Right renal cortex interstitium (tissue), 3 donors: ENCODE measurements at regions not wholly inside any gene's neighbourhood (a gene's known extent, or its start where the extent isn't known, plus 50 kb on each side); places are given as distances from the start of the nearest gene placed in this dataset.
"Not testable (repeated sequence)": the region's sequence is repeated elsewhere in the genome, so short reads cannot be mapped to it uniquely, and the experiment has no call there.

Experiments
- DNase-seq, 3 donors: peaks; one replicate each; pipeline ENCODE4 v3.0.0-alpha.2; 2013; ENCODE audit warnings: low read depth in 3 of 3, low spot score in 2 of 3

GRCh38 chr4:54993473-54994026 is 131.8 kb downstream of the KDR start:
- not testable (repeated sequence) for DNase-seq

DNA sequence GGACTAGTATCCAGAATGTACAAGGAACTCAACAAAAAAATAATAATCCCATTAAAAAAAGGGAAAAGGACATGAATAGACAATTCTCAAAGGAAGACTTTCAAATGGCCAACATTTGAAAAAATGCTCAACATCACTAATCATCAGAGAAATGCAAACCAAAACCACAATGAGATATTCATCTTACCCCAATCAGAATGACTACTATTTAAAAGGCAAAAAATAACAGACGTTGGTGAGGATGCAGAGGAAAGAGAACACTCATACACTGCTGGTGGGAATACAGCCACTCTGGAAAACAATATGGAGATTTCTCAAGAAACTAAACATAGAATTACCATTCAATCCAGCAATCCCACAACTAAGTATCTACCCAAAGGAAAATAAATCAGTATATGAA is 133.1 kb downstream of the KDR start:
- DNase-seq = no peak

- DNase-seq = no peak
Measured at GRCh38 chr4:54988655-54989054, 136.7 kb downstream of the KDR start.

DNA sequence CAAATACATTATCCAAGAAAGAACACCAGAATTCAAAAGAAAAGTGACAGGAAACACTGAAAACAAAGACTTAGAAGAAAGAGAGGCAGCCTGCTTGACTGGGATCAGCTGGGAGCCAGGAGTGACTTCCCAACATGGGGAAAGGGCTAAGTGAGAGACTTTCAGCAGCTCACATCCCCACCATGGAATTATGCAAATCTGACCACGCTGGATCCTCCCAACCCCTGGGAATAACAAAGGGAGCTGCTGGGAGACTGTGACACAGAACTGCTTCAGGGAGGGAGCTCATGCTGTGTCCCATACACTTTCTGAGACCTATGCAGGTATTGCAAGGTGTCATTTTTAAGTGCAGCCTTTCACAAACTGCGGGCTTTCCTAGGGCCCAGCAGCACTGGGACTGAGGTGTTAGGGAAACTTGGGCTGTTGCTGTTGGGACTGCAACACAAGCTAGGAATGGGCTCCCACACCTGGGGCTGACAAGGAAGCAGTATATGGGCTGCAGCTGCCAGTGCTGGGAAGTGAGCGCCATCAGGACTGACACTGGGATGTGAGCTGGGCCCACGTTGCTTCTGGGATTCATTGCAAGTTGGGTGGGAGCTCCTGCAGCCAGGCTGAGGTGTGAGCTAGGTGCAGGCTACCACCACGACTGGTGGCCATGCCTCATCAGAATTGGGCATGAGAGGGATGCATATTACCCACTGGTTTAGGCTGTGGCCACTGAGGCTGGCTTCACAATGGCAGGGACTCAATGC is 139.1 kb downstream of the KDR start:
- DNase-seq = no peak

DNA sequence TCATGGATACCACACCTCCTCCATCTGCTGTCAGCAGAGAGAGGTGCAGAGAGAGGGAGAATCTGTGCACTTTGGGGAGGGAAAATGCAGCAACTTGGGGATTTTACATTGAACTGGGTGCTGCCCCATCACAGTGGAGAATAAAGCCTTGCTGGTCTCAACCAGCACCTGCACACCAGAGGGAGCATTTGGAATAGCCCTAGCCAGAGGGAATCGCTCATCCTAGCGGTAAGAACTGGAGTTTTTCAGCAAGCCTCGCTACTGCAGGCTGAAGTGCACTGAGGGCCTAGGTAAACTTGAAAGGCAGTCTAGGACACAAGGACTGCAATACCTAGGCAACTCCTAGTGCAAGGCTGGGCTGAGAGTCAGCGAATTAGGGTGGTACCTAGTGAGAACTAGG is 148.7 kb downstream of the KDR start:
- DNase-seq = no peak

DNA sequence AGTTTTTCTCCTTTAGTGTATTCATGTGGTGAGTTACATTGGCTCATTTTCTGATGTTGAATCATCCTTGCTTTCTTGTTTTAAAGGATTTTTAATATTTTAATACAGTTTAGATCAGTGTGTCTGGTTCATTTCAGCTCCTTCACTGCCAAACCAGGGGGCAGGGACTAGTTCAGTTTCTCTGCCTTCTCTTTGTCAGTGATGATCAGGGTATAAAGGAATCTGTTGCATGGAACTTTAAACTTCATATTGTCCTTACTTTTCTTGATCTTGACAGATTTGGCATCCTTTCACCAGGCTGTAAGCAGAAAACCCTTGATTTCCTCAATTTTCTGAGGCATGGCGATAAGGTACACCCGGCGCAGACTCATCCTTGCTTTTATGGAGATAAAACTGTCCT is 149.4 kb downstream of the KDR start:
- DNase-seq = no peak

DNA sequence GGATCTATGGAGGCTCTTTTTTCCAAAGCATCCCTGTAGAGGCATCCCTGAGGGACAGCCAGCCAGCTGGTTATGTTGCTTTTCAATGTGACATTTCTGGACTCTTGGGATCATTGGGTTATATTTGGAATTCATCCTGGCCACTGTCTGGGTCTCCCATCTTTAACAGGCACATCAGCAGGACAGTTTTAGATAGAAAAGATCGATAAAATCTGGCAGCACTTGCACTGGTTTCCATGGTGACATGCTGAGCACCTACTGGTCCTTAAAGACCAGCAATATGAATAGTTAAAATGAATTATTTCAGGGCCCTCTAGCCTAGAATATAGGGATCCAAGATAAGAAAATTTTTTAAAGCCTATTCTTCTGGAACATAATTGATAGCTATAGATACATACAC is 151.6 kb downstream of the KDR start:
- DNase-seq = no peak

DNA sequence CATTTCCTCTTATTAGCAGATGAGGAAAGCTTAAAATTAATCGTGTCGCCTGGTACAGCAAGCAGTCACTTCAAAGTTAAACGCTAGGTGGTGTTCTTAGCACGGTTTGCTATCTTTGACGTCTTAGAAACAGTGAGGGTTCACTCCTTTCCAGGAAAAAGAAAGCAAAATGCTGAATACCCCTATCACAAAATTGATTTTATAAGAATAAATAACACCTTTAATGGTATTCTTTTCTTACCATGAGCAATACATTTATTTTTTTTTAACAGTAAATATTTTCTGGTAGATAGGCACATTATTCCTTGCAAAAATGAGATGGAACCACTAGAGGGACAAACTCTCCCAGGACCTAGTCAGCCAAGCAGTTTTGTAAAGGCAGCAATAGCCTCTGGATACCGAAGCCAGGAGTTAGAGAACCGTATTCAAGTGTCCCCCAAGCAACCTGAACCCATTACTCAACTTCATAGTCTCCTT is 153.9 kb downstream of the KDR start:
- DNase-seq = peak; percentile 30 to 31 (median 31)

DNA sequence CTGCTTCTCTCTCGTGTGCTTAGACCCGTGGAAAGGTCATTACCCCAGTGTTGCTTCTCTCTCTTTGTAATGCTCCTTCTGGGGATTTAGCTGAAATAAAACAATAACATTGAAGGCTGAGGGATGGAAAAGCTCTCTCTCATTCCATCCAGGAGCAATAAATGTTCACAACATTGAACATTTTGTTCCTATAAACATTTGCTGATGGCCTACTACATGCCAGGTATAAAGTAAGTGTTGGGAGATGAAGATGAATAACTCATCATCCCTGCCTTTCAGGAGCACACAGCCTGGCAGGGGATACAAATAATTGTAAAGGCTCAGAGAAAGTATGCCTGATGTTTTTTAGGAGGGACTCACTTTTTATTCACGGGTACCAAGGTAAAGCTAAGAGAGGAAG is 158.1 kb downstream of the KDR start:
- no peak for DNase-seq

DNA sequence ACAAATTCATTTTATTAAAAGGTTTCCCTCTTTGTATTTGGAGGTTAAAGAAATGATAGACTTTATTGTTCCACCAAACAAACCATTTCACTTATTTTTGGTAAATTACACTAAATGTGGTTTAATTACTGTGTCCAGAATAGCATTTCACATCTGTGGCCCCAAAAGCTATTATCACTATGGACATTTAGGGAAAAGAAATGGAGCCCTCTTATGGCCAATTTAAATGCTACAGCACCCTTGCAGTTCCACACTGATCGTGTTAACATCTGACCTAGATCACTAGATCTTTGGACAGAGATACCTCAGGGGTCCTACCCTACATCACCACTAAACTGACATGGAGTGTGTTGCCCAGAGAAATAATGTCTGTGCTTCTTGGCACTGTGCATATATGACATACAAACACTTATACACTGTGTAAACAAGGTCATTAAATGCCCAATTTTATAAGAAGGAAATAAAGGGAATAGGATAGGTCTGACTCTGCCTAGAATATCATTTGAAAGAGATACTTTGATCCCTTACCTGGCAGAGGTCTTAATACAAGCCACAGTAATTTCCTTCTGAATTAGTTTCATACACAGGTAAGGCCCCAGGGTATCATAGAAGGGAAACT is 163.9 kb downstream of the KDR start:
- no peak for DNase-seq

DNA sequence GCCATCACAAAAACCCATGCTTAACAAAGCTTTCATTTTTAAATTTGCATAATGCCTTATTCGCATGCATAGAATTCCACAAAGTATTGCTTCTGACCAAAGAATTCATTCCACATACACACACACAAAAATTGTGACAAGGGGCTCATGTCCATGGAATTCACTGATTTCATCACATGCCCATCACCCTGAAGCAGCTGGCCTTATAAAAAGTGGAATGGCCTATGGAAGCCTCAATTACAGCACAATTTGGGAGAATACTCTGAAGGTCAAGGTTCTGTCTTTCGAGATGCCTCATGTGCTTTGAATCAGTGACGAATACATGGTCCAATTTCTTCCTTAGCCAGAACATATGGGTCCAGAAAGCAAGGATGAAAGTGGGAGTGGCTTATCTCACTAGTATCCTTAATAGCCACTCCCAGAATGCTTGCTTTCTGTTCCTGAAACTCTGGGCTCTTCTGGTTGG is 165.7 kb downstream of the KDR start:
- no peak for DNase-seq

- DNase-seq = no peak
Measured at GRCh38 chr4:54959131-54959530, 166.3 kb downstream of the KDR start.

DNA sequence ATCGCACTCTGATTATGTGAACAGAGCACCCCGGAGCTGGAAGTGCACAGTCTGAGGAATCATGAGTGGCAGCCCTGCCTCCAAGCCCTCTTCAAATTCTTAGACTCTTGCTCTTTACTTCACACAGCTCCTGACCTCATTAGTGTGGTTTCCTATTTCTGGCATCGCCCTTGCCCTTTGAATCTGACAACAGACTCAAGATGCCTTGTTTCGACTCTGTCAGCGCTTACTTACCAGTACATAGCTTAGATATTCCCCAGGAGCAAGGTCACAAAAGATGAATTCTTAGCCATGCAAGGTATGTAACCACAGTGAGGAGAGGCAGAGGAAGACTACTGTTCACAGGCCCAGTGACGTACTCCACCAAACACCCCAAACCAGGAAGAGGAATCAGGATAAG is 167.2 kb downstream of the KDR start:
- no peak for DNase-seq

- DNase-seq = no peak
Measured at GRCh38 chr4:54954656-54955388, 170.6 kb downstream of the KDR start.

DNA sequence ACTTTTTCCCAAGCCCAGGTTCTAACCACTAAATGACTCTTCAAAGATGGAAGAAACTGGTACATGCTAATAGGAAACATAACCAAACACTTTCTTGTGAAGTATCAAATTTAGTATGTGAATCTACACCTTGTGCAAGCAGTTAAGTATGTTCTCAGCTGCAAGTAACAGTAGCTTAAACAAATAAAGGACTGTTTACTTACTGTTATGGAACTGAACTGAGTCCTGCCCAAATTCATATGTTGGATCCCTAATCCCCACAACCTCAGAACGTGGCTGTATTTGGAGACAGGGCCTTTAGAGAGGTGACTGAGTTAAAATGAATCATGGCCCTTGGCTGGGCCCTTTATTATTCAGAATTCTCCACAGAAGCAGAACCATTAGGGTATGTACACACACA is 178.7 kb downstream of the KDR start:
- DNase-seq = no peak

DNA sequence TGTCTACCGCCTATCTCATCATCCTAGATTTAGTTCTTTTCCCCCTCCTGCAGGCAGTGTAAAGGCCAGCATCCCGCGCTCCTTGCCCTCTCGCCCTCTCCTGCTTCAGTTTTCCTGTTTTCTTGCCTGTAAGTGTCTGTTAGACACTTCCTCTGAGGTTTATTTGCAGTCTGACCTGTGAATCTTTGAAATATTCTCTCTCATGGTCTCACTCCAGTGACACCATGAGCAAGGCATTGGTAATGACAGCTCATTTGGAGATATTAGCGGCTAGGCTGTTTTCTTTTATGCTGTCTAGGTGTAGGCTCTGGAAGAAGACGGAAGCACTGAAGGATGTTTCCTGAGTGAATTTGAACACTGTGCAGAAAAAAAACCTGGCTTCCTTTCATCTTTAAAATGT is 179.6 kb downstream of the KDR start:
- DNase-seq = no peak

DNA sequence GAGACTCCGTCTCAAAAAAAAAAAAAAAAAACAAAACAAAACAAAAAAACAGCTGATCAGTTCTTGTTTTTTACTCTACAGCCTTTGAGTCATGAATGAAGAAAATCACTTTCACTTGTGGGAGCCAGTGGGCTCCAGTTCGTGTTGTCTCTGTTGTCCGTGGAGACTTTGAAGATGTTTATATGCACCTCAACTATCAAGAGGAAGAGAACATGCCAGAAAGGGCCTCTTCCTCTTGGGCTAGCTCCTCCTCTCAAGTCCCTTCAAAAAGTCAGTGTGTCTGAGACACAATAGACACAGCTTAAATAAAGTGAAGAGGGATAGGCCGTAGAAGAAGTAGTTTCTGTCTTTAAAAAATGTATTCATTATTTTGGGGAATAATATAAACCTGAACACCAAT is 182.7 kb downstream of the KDR start:
- no peak for DNase-seq

- no peak for DNase-seq
Measured at GRCh38 chr4:54941994-54942552, 183.3 kb downstream of the KDR start.

DNA sequence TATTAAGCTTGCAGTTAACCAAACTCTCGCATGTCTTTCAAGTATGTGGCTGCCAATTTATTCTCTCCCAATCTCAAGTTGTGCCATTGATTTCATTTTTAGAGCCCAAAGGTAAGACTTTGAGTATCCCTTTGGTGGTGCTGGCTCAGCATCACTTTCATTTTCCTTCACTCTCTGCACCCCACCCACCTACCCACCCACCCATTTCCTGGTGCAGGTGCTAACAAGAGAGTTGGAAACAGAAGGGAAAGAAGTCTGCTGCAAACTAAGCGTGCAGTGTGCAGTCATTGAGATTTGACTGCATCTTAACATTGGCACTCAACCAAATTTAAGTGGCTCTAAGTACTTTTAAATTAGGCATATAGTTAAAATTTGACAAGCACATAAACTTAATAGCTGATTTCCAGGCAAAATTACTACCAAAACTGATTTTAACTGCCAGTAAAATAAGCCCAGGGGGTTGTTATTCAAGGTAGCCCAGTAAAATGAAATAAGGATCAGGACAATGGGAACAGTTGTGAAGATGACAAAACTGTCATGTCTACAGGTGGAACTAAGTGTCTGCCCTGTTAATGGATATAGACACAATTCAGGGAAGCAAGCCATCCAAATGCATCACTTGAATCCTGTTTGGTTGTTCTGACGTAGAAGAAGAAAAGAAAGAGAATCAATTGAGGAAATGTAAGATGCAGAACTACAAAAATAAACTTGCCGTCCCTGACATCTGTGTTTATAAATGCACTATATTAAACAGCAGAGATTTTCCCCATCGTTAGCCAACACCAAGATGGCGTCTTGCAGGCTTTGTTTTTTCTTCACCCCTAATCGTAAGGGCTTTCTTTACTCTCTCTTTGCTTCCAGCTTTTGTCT is 184.2 kb downstream of the KDR start:
- no peak for DNase-seq

GRCh38 chr4:54937501-54937900 is 187.9 kb downstream of the KDR start:
- no peak for DNase-seq
